ENCODE measurements at regions not wholly inside any gene's neighbourhood (a gene's known extent, or its start where the extent isn't known, plus 50 kb on each side); places are given as distances from the start of the nearest gene placed in this dataset.
A peak's percentile ranks its signal among the peaks of the same experiment; 100 is the strongest.

DNA sequence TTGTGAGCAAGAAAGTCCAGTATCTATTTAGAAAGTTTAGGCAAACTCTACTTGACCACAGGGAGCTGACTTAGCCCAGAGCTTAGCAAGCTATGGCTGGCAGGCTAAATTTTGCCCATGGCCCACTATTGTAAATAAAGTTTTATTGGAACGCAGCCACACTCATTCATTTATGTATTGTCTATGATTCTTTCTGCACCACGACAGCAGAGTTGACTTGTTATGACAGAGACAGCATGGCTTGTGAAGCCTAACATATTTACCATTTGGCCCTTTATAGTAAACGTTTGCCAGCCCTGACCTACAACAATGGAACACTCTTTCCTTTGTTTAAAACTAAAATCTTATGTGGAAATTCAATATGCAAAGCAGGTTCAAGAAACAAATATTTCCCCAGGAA, 100.0 kb upstream of the ZFHX3 start:
- Histone ChIP-seq H3K4me1 (peaks cover 9% of the 10 kb centered on the region), H3K27ac (no peak overlapping the region), H3K9me3 (no peaks in the 10 kb centered on the region), H3K27me3 (no peaks in the 10 kb centered on the region), H3K36me3 (no peaks in the 10 kb centered on the region), H3K4me3 (no peak overlapping the region)
- intact Hi-C loops (cut with DNase I), result no loop called here
- TF ChIP-seq POLR2A (IDR thresholded peaks at IDR 0.05), result no peak
- TF ChIP-seq, protein P1, sequence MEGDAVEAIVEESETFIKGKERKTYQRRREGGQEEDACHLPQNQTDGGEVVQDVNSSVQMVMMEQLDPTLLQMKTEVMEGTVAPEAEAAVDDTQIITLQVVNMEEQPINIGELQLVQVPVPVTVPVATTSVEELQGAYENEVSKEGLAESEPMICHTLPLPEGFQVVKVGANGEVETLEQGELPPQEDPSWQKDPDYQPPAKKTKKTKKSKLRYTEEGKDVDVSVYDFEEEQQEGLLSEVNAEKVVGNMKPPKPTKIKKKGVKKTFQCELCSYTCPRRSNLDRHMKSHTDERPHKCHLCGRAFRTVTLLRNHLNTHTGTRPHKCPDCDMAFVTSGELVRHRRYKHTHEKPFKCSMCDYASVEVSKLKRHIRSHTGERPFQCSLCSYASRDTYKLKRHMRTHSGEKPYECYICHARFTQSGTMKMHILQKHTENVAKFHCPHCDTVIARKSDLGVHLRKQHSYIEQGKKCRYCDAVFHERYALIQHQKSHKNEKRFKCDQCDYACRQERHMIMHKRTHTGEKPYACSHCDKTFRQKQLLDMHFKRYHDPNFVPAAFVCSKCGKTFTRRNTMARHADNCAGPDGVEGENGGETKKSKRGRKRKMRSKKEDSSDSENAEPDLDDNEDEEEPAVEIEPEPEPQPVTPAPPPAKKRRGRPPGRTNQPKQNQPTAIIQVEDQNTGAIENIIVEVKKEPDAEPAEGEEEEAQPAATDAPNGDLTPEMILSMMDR (IDR thresholded peaks at IDR 0.05), result no peak
- TF ChIP-seq POLR2AphosphoS5 (IDR thresholded peaks at IDR 0.05; ENCODE audit: insufficient read depth in 1 of 2, low read depth in 1 of 2), result no peak
- DNase-seq (ENCODE audit: extremely low spot score in 2 of 2), result no peak

- no peaks in the 10 kb centered on the region for H3K9me3 ChIP-seq
- peaks cover 9% of the 10 kb centered on the region for H3K4me1 ChIP-seq
- H3K27ac ChIP-seq, result no peak overlapping the region
- no peak for DNase-seq (ENCODE audit: extremely low spot score in 2 of 2)
- H3K36me3 ChIP-seq, result no peaks in the 10 kb centered on the region
- no peaks in the 10 kb centered on the region for H3K27me3 ChIP-seq
- TF ChIP-seq POLR2AphosphoS5 (IDR thresholded peaks at IDR 0.05; ENCODE audit: insufficient read depth in 1 of 2, low read depth in 1 of 2), result no peak
- no peak for TF ChIP-seq POLR2A (IDR thresholded peaks at IDR 0.05)
- TF ChIP-seq, protein P1 (IDR thresholded peaks at IDR 0.05), result no peak
- H3K4me3 ChIP-seq, result no peak overlapping the region
- intact Hi-C loops (cut with DNase I), result no loop called here
Observed at GRCh38 chr16:73145166-73145880, 97.4 kb upstream of the ZFHX3 start.

DNA sequence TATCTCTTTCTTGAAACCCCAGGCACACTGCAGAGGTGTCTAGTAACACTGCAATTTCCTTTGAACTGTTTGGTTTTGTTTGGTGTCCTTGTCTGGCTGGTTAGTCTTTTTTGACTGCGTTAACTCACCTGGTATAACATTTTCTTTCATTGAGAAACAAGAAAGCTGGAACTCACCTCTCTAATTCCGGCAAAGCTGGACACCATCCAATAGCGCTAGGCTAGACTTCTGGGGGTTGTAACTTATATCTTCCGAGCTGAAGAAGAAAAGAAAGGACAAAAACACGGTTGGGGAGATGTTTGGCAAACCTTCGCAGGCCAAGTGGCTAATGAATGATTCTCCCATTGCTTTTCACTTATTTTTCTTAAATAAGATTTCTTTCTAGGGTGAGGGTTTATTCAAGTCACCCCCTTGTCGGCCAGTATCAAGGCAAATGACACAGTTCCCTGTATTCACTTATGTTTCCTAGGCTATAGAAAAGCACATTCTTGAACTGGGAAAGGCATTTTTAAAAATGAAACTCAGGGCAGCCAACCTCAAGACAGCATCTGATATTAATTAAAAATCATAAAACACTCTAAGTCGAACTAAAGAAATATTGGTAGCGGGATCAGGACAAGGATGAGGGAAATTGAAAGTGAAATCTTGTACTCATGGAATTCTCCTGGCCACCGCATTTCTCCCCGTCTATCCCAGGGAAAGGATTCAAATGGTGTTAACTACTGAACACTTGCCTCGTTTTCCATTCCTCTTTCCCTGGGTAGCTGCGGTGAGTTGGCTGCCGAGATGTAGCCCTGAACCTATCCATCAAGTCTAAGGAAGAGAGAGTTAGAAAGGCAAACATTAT, 95.9 kb upstream of the ZFHX3 start:
- no peak for DNase-seq (ENCODE audit: extremely low spot score in 2 of 2)
- H3K27ac ChIP-seq, result peak overlapping the region; percentile 46
- no peaks in the 10 kb centered on the region for H3K27me3 ChIP-seq
- intact Hi-C loops (cut with DNase I), result no loop called here
- H3K36me3 ChIP-seq, result no peaks in the 10 kb centered on the region
- H3K4me3 ChIP-seq, result peak overlapping the region; percentile 35 to 38
- TF ChIP-seq, protein P1 (IDR thresholded peaks at IDR 0.05), result no peak
- TF ChIP-seq POLR2AphosphoS5 (IDR thresholded peaks at IDR 0.05; ENCODE audit: insufficient read depth in 1 of 2, low read depth in 1 of 2) (no peak), POLR2A (IDR thresholded peaks at IDR 0.05) (no peak)
- H3K9me3 ChIP-seq, result no peaks in the 10 kb centered on the region
- peaks cover 9% of the 10 kb centered on the region for H3K4me1 ChIP-seq

- no peak for DNase-seq (ENCODE audit: extremely low spot score in 2 of 2)
- no peak for TF ChIP-seq POLR2A (IDR thresholded peaks at IDR 0.05)
- TF ChIP-seq, protein P1 (IDR thresholded peaks at IDR 0.05), result no peak
- no peak for TF ChIP-seq POLR2AphosphoS5 (IDR thresholded peaks at IDR 0.05; ENCODE audit: insufficient read depth in 1 of 2, low read depth in 1 of 2)
- intact Hi-C loops (cut with DNase I), result no loop called here
- Histone ChIP-seq H3K4me3 (peak overlapping the region in 1 of 2 donors; percentile 35), H3K4me1 (peaks cover 9% of the 10 kb centered on the region), H3K27me3 (no peaks in the 10 kb centered on the region), H3K36me3 (no peaks in the 10 kb centered on the region), H3K27ac (peak overlapping the region; percentile 46), H3K9me3 (no peaks in the 10 kb centered on the region)
Observed at GRCh38 chr16:73143002-73143401, 95.1 kb upstream of the ZFHX3 start.

Data from vagina (tissue), 2 donors.